Transverse colon (tissue), 4 donors: ENCODE measurements at regions not wholly inside any gene's neighbourhood (a gene's known extent, or its start where the extent isn't known, plus 50 kb on each side); places are given as distances from the start of the nearest gene placed in this dataset.
A peak's percentile ranks its signal among the peaks of the same experiment; 100 is the strongest.

Experiments used
- DNase-seq: peaks from one replicate; pipeline ENCODE4 v3.0.0-alpha.2; 2019
- H3K27ac ChIP-seq, 4 donors: fragments of 200-600 bp; sonication (generic); 2 replicates each; pipeline ENCODE4 v1.5.1; 2016 to 2018; ENCODE audit warnings: inconsistent platforms in 4 of 4
- H3K27me3 ChIP-seq: fragments of 200-600 bp; sonication (generic); 2 replicates; pipeline ENCODE4 v1.5.1; 2017; ENCODE audit warnings: inconsistent platforms
- H3K36me3 ChIP-seq, 4 donors: fragments of 200-600 bp; sonication (generic); 2 replicates each; pipeline ENCODE4 v1.5.1; 2017 to 2019; ENCODE audit warnings: inconsistent platforms in 4 of 4
- H3K4me1 ChIP-seq, 4 donors: fragments of 200-600 bp; sonication (generic); 2 replicates each; pipeline ENCODE4 v1.5.1; 2017 to 2020; ENCODE audit warnings: inconsistent platforms in 4 of 4
- H3K4me3 ChIP-seq, 4 donors: fragments of 200-600 bp; sonication (generic); 1 replicate in 1 of 4; 2 replicates in 3 of 4; pipeline versions ENCODE4 v1.5.1 to v1.6.1; 2017 to 2019; ENCODE audit warnings: inconsistent platforms in 4 of 4
- H3K9me3 ChIP-seq, 2 donors: fragments of 200-600 bp; sonication (generic); 2 replicates each; pipeline ENCODE4 v1.5.1; 2017 to 2019; ENCODE audit warnings: inconsistent platforms in 2 of 2
- CTCF ChIP-seq, 5 experiments: fragments of 200-600 bp in 3 of 5; fragments of 450-650 bp in 2 of 5; sonication (generic) in 3 of 5; IDR thresholded peaks; 1 replicate in 2 of 5; 2 replicates in 3 of 5; pipeline ENCODE4 v1.5.1; 2016 to 2017; ENCODE audit warnings: antibody characterized with exemption in 5 of 5, inconsistent platforms in 3 of 5, mild to moderate bottlenecking in 2 of 5, moderate library complexity in 1 of 5
- EP300 ChIP-seq: sonication (generic); formaldehyde crosslinking; IDR thresholded peaks from one replicate; pipeline ENCODE4 v1.6.1; 2017; ENCODE audit warnings: antibody characterized with exemption, low read depth
- POLR2A ChIP-seq: fragments of 450-650 bp; IDR thresholded peaks from one replicate; pipeline ENCODE4 v1.6.1; 2016; ENCODE audit warnings: antibody characterized with exemption, mild to moderate bottlenecking, moderate library complexity
- POLR2AphosphoS5 ChIP-seq, 3 donors: sonication (generic); formaldehyde crosslinking; IDR thresholded peaks; one replicate each; pipeline ENCODE4 v1.6.1; 2016; ENCODE audit warnings: antibody characterized with exemption in 3 of 3
- WGBS, 2 donors: methylation state at CpG; one replicate each; pipeline ENCODE4 v1.1.5; 2018; ENCODE audit warnings: low coverage in 1 of 2; 5-methylcytosine and 5-hydroxymethylcytosine counted together
- in situ Hi-C, 4 donors: fragments of 200-750 bp; cut with MboI; loops; one replicate each; pipeline versions ENCODE4 v1.15.0 to v1.15.1; 2017; ENCODE audit warnings: low sequenced_read_pairs in 3 of 4, low pct_ligation_motif_present in 1 of 4, low pct_unique_long_range_greater_than_20kb in 1 of 4
- intact Hi-C: fragments of 100-400 bp; cut with DNase I; formaldehyde crosslinking; loops from one replicate; pipeline ENCODE4 v1.15.1; 2023; ENCODE audit warnings: low total_unique reads

DNA sequence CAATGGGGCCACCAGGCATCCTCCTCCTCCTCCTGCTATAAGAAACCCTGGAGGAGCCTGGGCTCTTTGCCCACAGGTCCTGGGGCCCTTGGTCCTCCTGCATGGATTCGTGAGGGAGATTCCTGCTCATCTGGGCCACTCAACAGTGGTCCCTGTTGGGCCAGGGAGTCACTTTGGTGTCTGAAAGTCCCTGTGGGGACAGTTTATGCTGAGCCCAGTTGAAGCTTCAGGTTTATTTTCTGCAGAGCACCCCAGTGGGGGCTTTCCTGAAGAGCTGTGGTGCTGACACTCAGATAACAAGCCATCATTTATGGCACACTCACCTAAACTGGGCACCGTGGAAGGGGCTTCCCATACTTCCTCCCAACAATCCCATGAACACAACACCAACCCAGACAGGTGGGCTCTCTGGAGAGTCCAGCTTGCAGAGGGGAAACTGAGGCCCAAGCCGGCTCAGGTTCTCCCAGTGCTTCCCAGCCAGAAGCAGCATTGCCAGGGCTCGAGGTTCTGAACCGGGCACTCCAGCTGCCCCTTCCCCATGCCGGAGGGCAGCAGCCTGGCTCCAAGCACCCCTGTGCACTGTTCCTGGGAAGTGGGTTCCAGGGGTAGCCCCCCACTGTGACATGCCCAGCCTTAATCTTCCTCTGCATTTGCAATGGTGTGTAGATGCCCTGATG is 91.3 kb downstream of the MYEOV start:
- in situ Hi-C loops: no loop called here
- Histone ChIP-seq H3K27me3 (no peaks in the 10 kb centered on the region), H3K4me1 (no peaks in the 10 kb centered on the region), H3K36me3 (no peaks in the 10 kb centered on the region), H3K4me3 (no peak overlapping the region), H3K9me3 (peaks cover 5 to 11% of the 10 kb centered on the region in 2 donors), H3K27ac (no peak overlapping the region)
- no peak for DNase-seq
- WGBS, 2 donors: 81% methylated on average over 3 of the region's 6 CpGs; no CpG with 5 or more reads in 1 of the 2 donors
- TF ChIP-seq EP300 (no peak), POLR2A (no peak), POLR2AphosphoS5 (IDR thresholded peaks at IDR 0.05) (no peak), CTCF (IDR thresholded peaks at IDR 0.05) (no peak)
- intact Hi-C loops: no loop called here

DNA sequence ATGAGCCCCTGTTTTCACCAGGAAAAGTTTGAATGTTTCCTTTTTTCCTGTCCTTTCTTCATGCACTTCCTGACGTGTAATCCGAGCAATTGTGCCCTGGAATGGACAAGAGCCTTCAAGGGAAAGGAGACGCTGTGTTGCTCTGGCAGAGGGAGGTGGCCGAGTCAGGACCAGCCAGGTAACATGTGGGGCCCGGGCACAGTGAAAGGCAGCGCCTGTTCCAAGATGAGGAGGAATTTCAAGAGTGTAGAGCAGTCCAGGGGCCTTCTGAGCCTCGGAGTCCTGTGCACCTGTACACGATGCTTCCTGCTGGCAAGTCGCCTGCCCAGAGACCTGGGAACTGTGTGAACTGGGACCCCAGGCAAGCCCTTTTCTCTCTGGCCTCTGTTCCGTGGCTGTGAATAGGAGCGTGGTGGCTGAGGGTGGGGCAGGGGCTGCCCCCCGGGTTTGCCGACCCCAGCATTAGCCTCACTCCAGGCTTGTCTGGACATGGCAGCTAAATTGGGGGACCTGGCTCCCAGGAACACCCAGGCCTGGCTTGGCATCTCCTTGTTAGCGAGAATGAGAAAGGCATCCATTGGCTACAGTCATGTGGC is 92.0 kb downstream of the MYEOV start:
- Histone ChIP-seq H3K4me3 (no peak overlapping the region), H3K4me1 (no peaks in the 10 kb centered on the region), H3K9me3 (peaks cover 5 to 11% of the 10 kb centered on the region in 2 donors), H3K27ac (no peak overlapping the region), H3K27me3 (no peaks in the 10 kb centered on the region), H3K36me3 (no peaks in the 10 kb centered on the region)
- in situ Hi-C loops: no loop called here
- intact Hi-C loops: no loop called here
- TF ChIP-seq EP300 (no peak), POLR2AphosphoS5 (IDR thresholded peaks at IDR 0.05) (no peak), POLR2A (no peak), CTCF (IDR thresholded peaks at IDR 0.05) (no peak)
- WGBS, 2 donors: 53 to 83% methylated on average over 3 to 11 of the region's 14 CpGs
- peak; percentile 0 for DNase-seq

DNA sequence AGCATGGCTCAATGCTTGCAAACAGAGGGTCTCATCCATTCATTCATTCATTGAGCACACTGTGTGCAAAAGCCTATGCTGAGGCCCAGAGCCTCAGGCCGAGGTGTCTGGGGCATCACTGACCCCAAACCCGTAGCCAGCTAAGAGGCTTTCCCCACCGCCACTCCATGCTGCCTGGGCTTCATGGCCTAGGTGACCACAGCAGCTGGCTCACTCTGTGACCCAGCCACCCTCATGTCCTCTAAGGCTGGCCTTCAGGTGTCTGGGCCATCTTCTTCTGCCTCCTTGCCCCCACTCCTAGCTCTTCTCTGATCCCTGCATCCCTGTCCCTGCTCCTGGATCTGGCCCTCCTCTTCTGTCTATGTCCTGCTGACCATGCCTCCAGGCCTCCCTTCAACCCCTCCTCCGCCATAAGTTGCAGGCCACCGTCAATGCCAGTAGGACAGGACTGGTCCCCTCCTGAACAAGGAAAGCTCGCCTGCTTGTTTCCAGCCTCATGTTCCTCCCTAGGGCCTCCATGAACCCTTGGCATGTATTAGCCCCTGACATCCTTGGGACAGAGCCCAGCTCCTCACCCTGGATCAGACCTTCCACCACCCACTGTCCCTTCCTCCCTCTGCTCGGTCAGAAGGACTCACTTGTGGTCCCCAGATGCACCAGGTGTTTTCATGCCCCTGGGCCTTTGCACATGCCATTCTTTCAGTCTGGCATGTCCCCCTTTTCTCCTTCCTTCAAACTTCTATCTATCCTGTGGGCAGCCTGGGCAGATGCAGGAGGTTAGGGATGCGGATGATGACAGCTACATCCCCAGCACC is 92.8 kb downstream of the MYEOV start:
- no peak for DNase-seq
- Histone ChIP-seq H3K9me3 (peaks cover 5 to 11% of the 10 kb centered on the region in 2 donors), H3K36me3 (no peaks in the 10 kb centered on the region), H3K27ac (no peak overlapping the region), H3K4me3 (no peak overlapping the region), H3K27me3 (no peaks in the 10 kb centered on the region), H3K4me1 (no peaks in the 10 kb centered on the region)
- WGBS, 2 donors: 94% methylated on average over 8 of the region's 8 CpGs; no CpG with 5 or more reads in 1 of the 2 donors
- TF ChIP-seq EP300: no peak
- no peak for TF ChIP-seq POLR2AphosphoS5 (IDR thresholded peaks at IDR 0.05)
- no peak for TF ChIP-seq CTCF (IDR thresholded peaks at IDR 0.05)
- TF ChIP-seq POLR2A: no peak
- intact Hi-C loops: no loop called here
- in situ Hi-C loops: no loop called here

- Histone ChIP-seq H3K27me3 (no peaks in the 10 kb centered on the region), H3K4me3 (no peak overlapping the region), H3K4me1 (no peaks in the 10 kb centered on the region), H3K27ac (no peak overlapping the region), H3K36me3 (no peaks in the 10 kb centered on the region), H3K9me3 (peaks cover 5 to 11% of the 10 kb centered on the region in 2 donors)
- intact Hi-C loops (no loop called here), in situ Hi-C loops (no loop called here)
- WGBS, 2 donors: 88 to 92% methylated on average over 2 to 3 of the region's 3 CpGs
- DNase-seq: no peak
- no peak for TF ChIP-seq EP300
- TF ChIP-seq POLR2A: no peak
- no peak for TF ChIP-seq CTCF (IDR thresholded peaks at IDR 0.05)
- no peak for TF ChIP-seq POLR2AphosphoS5 (IDR thresholded peaks at IDR 0.05)
These were observed 93.5 kb downstream of the MYEOV start for GRCh38 chr11:69387409-69387885.
